ENCODE measurements at regions not wholly inside any gene's neighbourhood (a gene's known extent, or its start where the extent isn't known, plus 50 kb on each side); places are given as distances from the start of the nearest gene placed in this dataset.
A peak's percentile ranks its signal among the peaks of the same experiment; 100 is the strongest.

DNA sequence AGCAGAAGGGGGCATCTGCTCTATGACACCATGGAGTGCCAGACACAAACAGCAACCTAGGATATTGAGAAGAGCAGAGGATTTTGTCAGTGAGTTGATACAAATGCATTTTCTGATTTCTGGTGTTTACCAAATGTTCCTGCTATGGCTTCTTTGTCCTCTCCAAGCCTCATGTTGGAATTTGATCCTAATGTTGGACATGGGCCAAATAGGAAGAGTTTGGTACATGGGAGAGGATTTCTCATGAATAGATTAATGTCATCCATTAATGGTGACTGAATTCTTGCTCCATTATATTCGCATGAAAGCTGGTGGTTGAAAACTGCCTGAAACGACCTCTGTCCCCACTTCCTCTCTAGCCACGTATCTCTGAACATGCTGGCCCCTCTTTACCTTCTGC lies 1002.2 kb upstream of the FLRT2 start:
- DNase-seq: no peak

- no peak for DNase-seq
Observed at GRCh38 chr14:84532016-84532415, 997.9 kb upstream of the FLRT2 start.

DNA sequence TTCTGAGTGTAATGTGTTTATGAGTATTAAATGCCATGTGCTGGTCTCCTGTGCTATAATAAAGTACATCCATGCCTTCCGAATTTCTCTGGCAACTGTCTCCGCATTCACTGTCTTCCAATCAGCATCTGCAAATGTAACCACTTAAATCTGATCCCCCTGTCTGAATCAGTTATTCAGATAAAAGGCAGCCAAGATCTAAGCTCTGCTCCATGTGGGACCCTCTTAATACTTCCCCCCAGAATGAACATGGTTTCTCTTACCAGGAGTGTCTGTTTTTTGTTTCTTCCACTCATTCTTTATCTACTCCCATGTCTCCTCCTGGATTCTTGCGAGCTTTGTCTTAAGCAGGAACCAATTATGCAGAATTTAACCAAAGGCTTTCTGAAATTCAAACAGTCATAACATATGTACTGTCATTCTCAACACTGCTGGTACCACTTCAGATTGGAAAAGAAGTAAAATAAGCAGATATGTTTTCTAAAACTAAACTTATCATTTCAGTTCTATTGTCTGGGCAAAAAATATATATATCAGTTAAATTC lies 996.7 kb upstream of the FLRT2 start:
- no peak for DNase-seq

GRCh38 chr14:84533791-84534190 lies 996.2 kb upstream of the FLRT2 start:
- DNase-seq: no peak

DNA sequence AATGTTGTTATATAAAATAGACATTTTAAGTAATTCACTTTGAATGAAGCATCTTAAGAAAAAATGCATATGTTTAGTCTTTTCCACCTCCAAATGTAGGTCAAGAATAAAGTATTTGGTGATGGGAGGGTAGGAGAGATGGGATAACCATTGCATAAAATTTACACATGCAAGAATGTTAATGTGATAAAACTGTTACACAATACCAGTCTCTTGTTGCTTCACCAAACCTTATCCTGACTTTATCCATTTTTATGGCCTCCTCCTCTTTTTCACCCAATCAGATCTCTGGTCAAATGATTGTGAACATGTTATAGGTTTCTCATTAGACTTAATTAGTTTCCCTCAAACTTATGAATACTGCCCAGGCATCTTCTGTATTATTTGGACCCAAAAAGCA lies 994.5 kb upstream of the FLRT2 start:
- DNase-seq: no peak

- DNase-seq: no peak
Observed at GRCh38 chr14:84535976-84536375, 994.0 kb upstream of the FLRT2 start.

DNA sequence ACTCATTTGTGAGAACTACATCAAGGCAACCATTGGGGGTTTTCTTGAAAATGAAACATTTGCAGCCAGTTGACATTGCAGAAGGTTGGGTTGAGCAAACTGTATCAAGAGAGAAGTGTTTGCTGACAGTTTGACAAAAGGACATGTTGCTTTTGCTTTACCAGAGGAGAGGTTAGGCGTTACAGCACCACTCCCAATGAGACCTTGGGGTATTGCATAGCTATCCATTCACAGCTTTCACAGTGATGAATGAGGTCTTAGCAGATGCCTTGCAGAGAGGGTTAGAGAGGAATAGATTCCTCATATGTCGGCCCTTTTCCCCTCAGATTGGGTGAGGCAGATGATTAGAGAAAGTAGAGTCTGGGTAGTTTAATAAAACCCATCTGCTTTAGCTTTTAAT lies 988.9 kb upstream of the FLRT2 start:
- no peak for DNase-seq

DNA sequence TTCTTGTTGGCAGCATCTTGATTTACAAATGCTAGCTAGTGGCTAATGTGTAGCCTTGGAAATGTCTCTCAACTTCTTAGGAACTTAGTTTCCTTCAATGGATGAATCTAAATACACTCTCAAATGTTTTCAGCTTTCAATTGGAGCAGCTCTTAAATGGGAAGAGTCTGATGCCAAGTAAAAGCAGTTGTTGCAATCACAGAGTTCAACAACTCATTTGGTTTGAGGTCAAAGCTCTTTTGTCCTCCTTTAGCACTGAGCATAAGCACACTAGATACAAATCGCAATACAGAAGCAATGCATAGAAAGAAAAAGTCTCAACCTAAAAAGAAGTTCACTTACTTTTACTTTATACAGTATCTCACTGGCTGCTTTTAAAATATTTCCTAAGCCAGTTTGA lies 986.1 kb upstream of the FLRT2 start:
- no peak for DNase-seq

DNA sequence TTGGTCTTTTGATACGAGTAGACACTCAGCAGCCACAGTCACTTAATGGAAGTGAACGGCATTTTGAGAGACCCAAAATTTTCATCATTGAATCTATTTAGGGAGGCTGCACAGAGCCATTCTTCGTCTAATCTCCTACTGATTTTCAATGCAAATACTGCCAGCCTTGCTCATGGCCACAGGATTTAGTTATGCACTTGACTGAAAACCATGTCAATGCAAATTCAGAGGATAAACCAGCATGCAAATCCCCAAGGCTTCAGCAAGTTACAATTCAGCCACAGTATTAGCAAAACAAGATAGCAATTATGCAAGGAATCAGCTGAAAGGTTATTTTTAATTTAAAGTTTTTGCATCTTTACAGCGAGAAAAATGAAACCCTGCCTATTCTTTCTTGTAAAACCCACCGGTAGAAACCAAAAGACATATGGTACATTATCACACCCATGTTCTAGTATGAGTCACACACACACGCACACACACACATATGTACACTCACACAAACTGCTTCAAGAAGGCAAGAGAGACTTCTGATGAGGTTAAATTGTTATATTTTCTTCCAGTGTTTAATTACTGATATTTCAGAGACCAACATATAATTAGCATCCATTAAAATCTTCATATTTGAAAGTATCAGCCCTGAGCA lies 985.3 kb upstream of the FLRT2 start:
- no peak for DNase-seq

DNA sequence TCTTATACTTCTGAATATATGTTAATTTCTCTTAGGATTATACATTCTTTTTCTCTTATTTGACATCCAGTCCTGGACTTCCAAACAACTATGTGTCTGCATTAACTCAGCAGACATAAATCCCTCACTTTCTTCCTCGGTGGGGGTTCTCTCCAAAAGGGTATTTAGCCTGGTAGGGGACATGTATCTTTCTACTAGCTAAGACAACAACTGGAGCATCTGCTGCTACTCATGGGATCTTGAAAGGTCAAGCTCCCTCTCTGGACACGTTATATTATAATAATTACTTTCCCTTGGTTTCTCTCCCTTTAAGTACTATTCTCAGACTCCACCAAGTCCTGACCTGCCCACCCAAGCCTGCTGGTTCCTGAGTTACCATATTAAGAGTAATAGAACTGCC lies 983.7 kb upstream of the FLRT2 start:
- DNase-seq: no peak

DNA sequence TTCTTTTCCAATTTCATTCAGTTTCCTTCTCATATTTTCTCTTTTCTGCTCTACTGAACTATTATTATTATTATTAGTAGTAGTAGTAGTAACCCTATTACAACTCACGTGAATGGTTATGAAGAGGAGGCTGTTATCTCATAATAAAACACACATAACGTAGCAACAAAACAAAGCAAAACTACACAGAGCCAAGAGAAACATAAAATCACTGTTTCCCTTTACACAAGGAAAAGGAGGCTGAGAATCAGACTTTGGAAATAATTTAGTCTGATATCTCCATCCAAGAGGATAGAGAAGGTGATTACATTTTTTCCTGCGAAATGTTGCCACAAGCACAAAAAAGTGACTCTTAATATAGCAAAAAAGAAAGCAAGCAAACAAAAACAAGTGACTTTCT lies 975.8 kb upstream of the FLRT2 start:
- no peak for DNase-seq

DNA sequence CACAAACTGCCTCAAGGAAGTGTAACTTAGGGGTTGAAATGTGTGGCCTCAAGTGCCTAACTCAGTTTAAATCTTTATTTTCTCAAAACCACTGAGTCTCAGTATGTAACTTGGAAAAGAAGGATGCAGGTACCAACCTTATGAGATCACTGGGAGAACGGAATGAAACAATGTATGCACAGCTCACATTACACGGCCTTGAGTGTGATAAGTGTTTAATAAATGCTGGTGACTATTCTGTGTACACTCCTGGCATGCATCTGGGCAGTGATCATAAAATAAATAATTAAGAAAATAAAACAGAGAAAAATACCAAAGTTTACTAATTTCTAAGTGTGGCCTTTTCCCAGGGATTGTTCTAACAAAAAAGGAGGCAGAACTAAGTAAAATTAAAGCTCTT lies 974.5 kb upstream of the FLRT2 start:
- DNase-seq: no peak

DNA sequence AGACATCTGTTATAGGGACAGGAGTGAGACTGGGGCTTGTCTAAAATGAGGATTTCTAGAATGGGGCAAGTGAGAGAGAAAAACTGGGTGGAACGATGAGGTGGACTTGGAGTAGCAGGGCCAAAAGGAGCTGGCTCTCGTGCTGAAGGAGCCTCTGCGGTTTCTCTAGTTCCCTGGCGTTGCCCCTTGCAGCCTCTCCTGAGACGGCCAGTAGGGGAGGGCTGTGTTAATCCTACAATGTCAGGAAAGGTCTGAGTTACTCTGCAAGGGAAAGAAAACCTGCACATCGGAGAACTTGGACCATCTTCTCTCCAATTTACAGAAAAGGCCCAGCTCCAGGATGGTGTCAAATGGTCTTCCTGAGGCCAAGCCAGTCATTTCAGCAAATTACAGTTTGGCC lies 963.8 kb upstream of the FLRT2 start:
- DNase-seq: no peak

GRCh38 chr14:84575681-84576080 lies 954.3 kb upstream of the FLRT2 start:
- no peak for DNase-seq

GRCh38 chr14:84579292-84579691 lies 950.7 kb upstream of the FLRT2 start:
- no peak for DNase-seq

DNA sequence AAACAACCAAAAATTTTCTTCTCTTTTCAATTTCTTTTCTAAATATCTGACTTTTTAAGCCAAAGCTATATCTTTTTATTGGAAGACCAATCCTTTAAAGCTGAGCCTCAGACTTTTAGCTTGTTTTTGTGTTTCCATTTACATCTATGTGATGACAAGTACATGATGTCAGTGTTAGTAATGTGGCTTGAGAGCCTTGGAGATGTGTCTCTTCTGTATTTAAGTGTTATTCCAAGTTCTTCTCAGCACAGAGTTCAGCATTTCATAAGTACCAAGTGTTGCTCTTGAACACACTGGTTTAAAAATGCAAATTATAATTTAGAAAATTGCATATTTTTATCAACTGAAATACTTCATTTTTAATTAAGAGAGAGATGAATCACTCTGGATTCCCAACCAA lies 948.9 kb upstream of the FLRT2 start:
- no peak for DNase-seq

- no peak for DNase-seq
Observed at GRCh38 chr14:84584511-84584910, 945.4 kb upstream of the FLRT2 start.

- no peak for DNase-seq
Observed at GRCh38 chr14:84591827-84592445, 938.0 kb upstream of the FLRT2 start.

DNA sequence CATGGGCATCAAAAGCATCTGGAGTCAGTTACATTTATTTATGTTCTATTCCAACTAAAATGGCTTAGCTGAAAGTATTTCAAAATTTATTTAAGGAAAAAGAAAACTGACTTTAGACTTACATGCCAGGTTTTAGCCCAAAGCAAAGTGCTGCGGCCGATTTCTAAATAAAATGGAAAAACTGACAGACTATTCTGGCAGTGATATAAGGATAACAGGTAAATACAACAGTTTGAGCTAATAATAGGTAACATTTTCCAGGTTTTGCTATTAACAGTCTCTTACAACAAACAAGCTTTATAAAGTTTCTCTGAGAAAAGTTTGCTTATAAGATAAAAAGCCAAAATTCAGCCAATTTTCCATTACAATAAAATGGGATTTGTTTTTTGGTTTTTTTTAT lies 937.2 kb upstream of the FLRT2 start:
- no peak for DNase-seq

DNA sequence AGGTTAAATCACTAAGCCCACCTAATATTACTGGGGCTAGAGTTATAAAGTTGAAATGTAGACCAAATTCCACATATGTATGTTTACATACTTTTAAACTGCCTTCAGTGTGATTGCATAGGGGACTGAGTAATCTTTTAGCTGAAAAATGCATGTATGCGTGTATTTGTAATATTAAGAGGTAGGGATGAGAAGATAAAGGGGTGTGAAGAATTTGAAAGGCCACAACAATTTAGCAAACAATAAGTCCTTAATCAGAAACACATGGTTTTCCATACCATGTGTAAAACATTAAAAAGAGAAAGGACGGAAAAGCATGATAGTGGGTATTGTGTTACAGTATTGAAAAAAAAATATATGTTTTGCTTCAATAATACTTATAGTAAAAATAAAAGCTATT lies 919.9 kb upstream of the FLRT2 start:
- DNase-seq: no peak

DNA sequence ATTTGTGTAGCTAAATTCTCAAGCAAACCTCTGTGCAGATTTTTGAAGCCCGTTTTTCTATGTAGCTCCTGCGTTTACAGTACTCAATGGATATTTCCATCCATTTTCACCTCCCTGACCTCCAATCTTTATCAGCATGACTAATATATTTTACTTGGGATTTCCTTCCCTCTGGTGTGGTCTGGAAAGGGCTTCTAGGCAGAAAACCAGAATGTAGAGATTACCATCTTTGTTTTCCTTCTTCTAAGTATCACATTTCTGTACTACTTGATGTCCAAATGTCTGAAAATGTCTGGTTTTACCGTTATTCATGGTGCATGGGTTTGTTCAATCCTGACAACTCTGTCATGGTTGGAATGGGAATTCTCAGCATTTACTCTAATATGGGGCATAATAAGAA lies 907.6 kb upstream of the FLRT2 start:
- no peak for DNase-seq

DNA sequence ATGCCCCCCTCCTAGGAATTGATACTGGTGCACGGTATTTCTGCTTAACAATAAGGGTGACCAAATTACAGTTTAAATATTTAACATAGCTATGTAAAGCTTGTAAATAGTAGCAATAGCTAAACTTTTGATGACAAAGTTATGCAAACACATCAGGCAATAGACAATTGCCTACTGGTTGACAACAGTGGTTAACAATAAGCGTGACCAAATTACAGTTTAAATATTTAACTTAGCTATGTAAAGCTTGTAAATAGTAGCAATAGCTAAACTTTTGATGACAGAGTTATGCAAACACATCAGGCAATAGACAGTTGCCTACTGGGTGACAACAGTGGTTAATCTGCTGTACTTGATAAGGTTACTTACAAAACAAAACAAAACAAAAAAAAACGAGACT lies 886.5 kb upstream of the FLRT2 start:
- peak; percentile 67 for DNase-seq

GRCh38 chr14:84646786-84647500 lies 883.0 kb upstream of the FLRT2 start:
- no peak for DNase-seq

- DNase-seq: no peak
Observed at GRCh38 chr14:84655014-84655413, 874.9 kb upstream of the FLRT2 start.

Measured in NCI-H774 (cell line).